GM21529 (cell line): ENCODE measurements at regions not wholly inside any gene's neighbourhood (a gene's known extent, or its start where the extent isn't known, plus 50 kb on each side); places are given as distances from the start of the nearest gene placed in this dataset.
A peak's percentile ranks its signal among the peaks of the same experiment; 100 is the strongest.
"Not testable (repeated sequence)": the region's sequence is repeated elsewhere in the genome, so short reads cannot be mapped to it uniquely, and the experiment has no call there.

ENCODE experiments used
- ATAC-seq: cut with Tn5 transposase; IDR thresholded peaks from one replicate; pipeline ENCODE4 v1.9.1; 2021; ENCODE audit not compliant: unreplicated experiment

- no peak for ATAC-seq
Observed at GRCh38 chr10:3955955-3956617, 171.1 kb upstream of the KLF6 start.

- ATAC-seq = no peak
Observed at GRCh38 chr10:3955493-3955892, 170.5 kb upstream of the KLF6 start.

GRCh38 chr10:3954615-3955014, 169.6 kb upstream of the KLF6 start:
- ATAC-seq = no peak

GRCh38 chr10:3954007-3954406, 169.0 kb upstream of the KLF6 start:
- not testable (repeated sequence) for ATAC-seq

GRCh38 chr10:3951993-3952392, 167.0 kb upstream of the KLF6 start:
- no peak for ATAC-seq

- no peak for ATAC-seq
Observed at GRCh38 chr10:3950676-3951275, 165.8 kb upstream of the KLF6 start.

- no peak for ATAC-seq
Observed at GRCh38 chr10:3949711-3950110, 164.7 kb upstream of the KLF6 start.

- no peak for ATAC-seq
Observed at GRCh38 chr10:3948843-3949242, 163.8 kb upstream of the KLF6 start.

- ATAC-seq = no peak
Observed at GRCh38 chr10:3946234-3947229, 161.5 kb upstream of the KLF6 start.

GRCh38 chr10:3945026-3945425, 160.0 kb upstream of the KLF6 start:
- no peak for ATAC-seq

GRCh38 chr10:3944591-3944990, 159.6 kb upstream of the KLF6 start:
- no peak for ATAC-seq

GRCh38 chr10:3943695-3944257, 158.8 kb upstream of the KLF6 start:
- no peak for ATAC-seq

- no peak for ATAC-seq
Observed at GRCh38 chr10:3942937-3943489, 158.0 kb upstream of the KLF6 start.

- ATAC-seq = no peak
Observed at GRCh38 chr10:3941676-3942075, 156.7 kb upstream of the KLF6 start.

- ATAC-seq = no peak
Observed at GRCh38 chr10:3936422-3937040, 151.5 kb upstream of the KLF6 start.

GRCh38 chr10:3935933-3936359, 150.9 kb upstream of the KLF6 start:
- ATAC-seq = no peak

- ATAC-seq = peak; percentile 98
Observed at GRCh38 chr10:3935141-3935540, 150.1 kb upstream of the KLF6 start.

GRCh38 chr10:3933733-3934132, 148.7 kb upstream of the KLF6 start:
- ATAC-seq = no peak

GRCh38 chr10:3932597-3933375, 147.8 kb upstream of the KLF6 start:
- ATAC-seq = no peak

GRCh38 chr10:3931901-3932300, 146.9 kb upstream of the KLF6 start:
- no peak for ATAC-seq
